Astrocyte (in vitro differentiated cells and primary cell): ENCODE measurements at regions not wholly inside any gene's neighbourhood (a gene's known extent, or its start where the extent isn't known, plus 50 kb on each side); places are given as distances from the start of the nearest gene placed in this dataset.

ENCODE experiments used
- DNase-seq: peaks from one replicate; pipeline ENCODE4 v3.0.0-alpha.2; 2010; ENCODE audit warnings: low read depth
- FAIRE-seq: peaks from 2 replicates; lab custom pipeline; 2011; peaks lifted over from hg19 to GRCh38; lab: Jason Lieb, UNC
- H2AFZ ChIP-seq: 2 replicates; pipeline ENCODE4 v1.6.0; 2012; ENCODE audit warnings: low read depth, low read length, inconsistent platforms
- H3K27ac ChIP-seq: 2 replicates; pipeline ENCODE4 v1.5.1; 2011; ENCODE audit warnings: low read depth, low read length, inconsistent platforms
- H3K27me3 ChIP-seq: 2 replicates; pipeline ENCODE4 v1.6.0; 2011; ENCODE audit warnings: low read length, inconsistent platforms; ENCODE audit not compliant: insufficient read depth
- H3K36me3 ChIP-seq: 2 replicates; pipeline ENCODE4 v1.5.1; 2011; ENCODE audit warnings: low read length, inconsistent platforms; ENCODE audit not compliant: insufficient read depth
- H3K4me1 ChIP-seq: 2 replicates; pipeline ENCODE4 v1.5.1; 2011; ENCODE audit warnings: low read length, inconsistent platforms; ENCODE audit not compliant: insufficient read depth
- H3K4me2 ChIP-seq: 2 replicates; pipeline ENCODE4 v1.6.0; 2012; ENCODE audit warnings: low read length, inconsistent platforms
- H3K4me3 ChIP-seq: 2 replicates; pipeline ENCODE4 v1.5.1; 2011; ENCODE audit warnings: low read depth, mild to moderate bottlenecking, low read length, inconsistent platforms; ENCODE audit not compliant: insufficient read depth
- H3K79me2 ChIP-seq: 2 replicates; pipeline ENCODE4 v1.6.0; 2012; ENCODE audit warnings: mild to moderate bottlenecking, low read length, inconsistent platforms; ENCODE audit not compliant: insufficient read depth
- H3K9ac ChIP-seq: 2 replicates; pipeline ENCODE4 v1.6.0; 2012; ENCODE audit warnings: mild to moderate bottlenecking, low read length, inconsistent platforms
- H3K9me3 ChIP-seq: 2 replicates; pipeline ENCODE4 v1.5.1; 2012; ENCODE audit warnings: low read depth, mild to moderate bottlenecking, low read length, inconsistent platforms; ENCODE audit not compliant: insufficient read depth
- H4K20me1 ChIP-seq: 2 replicates; pipeline ENCODE4 v1.6.0; 2012; ENCODE audit warnings: low read length, inconsistent platforms; ENCODE audit not compliant: insufficient read depth
- H3K27ac Mint-ChIP-seq: one replicate; pipeline ENCODE4 v1.8.0; 2021; ENCODE audit warnings: mild to moderate bottlenecking, mixed read lengths; ENCODE audit not compliant: unreplicated experiment
- H3K27me3 Mint-ChIP-seq: one replicate; pipeline ENCODE4 v1.8.0; 2021; ENCODE audit warnings: low read depth, mixed read lengths; ENCODE audit not compliant: unreplicated experiment
- H3K36me3 Mint-ChIP-seq: one replicate; pipeline ENCODE4 v1.8.0; 2021; ENCODE audit warnings: low read depth, mixed read lengths; ENCODE audit not compliant: unreplicated experiment
- H3K4me1 Mint-ChIP-seq: one replicate; pipeline ENCODE4 v1.8.0; 2021; ENCODE audit warnings: low read depth, mixed read lengths; ENCODE audit not compliant: unreplicated experiment
- H3K4me3 Mint-ChIP-seq: one replicate; pipeline ENCODE4 v1.8.0; 2021; ENCODE audit warnings: mild to moderate bottlenecking, moderate library complexity, mixed read lengths; ENCODE audit not compliant: unreplicated experiment
- H3K9me3 Mint-ChIP-seq: one replicate; pipeline ENCODE4 v1.8.0; 2021; ENCODE audit warnings: mild to moderate bottlenecking, mixed read lengths; ENCODE audit not compliant: unreplicated experiment
- EZH2 ChIP-seq: IDR thresholded peaks from 2 replicates; pipeline ENCODE4 v1.6.1; 2012; ENCODE audit warnings: mild to moderate bottlenecking, low read length, inconsistent platforms; ENCODE audit not compliant: insufficient read depth
- TF ChIP-seq, protein P1 (sequence below): IDR thresholded peaks from 2 replicates; pipeline ENCODE4 v1.5.1; 2011; ENCODE audit warnings: low read depth, mild to moderate bottlenecking, inconsistent platforms, low read length, moderate library complexity; ENCODE audit not compliant: insufficient read depth

DNA sequence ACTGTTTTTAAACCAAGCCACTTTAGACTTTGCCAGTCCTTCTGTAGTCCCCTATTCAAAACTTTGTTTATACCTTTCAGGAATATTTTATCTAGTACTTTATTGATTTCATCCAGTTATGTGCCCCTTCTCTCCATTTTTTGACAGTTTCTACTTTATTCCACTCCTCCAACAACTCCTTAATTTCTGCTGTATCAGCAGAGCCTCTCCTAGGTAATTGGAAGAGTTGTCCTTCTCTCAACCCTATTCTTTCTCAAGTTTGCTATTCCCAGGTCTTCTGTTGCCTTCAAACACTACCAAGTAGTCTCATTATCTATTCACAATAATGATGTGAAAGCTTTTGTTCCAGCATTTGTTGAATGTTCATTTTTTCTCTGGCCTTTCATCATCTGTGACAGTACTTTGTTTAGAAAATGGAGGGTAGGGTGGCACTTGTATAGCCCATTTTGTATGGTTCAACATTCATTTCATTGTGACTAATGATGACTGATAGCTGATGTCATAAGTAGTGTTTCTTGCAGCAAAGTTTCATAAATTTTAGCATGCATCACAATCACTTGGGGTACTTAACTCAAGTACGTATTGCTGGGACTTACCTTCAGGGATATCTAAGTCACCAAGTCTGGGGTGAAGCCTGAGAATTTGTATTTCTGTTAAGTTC lies 204.4 kb upstream of the DMRT1 start:
- H3K9me3 Mint-ChIP-seq: peaks cover 4% of the 10 kb centered on the region
- H3K4me1 Mint-ChIP-seq: no peaks in the 10 kb centered on the region
- Histone ChIP-seq H2AFZ (no peak overlapping the region), H3K9me3 (no peaks in the 10 kb centered on the region), H3K36me3 (no peaks in the 10 kb centered on the region), H3K4me2 (no peak overlapping the region), H3K9ac (no peak overlapping the region), H3K27me3 (no peaks in the 10 kb centered on the region), H3K4me1 (no peaks in the 10 kb centered on the region), H3K4me3 (no peak overlapping the region), H4K20me1 (no peaks in the 10 kb centered on the region), H3K27ac (no peak overlapping the region), H3K79me2 (no peaks in the 10 kb centered on the region)
- peaks cover 4% of the 10 kb centered on the region for H3K36me3 Mint-ChIP-seq
- H3K27ac Mint-ChIP-seq: no peak overlapping the region
- TF ChIP-seq EZH2: no peak
- TF ChIP-seq, protein P1, sequence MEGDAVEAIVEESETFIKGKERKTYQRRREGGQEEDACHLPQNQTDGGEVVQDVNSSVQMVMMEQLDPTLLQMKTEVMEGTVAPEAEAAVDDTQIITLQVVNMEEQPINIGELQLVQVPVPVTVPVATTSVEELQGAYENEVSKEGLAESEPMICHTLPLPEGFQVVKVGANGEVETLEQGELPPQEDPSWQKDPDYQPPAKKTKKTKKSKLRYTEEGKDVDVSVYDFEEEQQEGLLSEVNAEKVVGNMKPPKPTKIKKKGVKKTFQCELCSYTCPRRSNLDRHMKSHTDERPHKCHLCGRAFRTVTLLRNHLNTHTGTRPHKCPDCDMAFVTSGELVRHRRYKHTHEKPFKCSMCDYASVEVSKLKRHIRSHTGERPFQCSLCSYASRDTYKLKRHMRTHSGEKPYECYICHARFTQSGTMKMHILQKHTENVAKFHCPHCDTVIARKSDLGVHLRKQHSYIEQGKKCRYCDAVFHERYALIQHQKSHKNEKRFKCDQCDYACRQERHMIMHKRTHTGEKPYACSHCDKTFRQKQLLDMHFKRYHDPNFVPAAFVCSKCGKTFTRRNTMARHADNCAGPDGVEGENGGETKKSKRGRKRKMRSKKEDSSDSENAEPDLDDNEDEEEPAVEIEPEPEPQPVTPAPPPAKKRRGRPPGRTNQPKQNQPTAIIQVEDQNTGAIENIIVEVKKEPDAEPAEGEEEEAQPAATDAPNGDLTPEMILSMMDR: no peak
- no peak for DNase-seq
- no peaks in the 10 kb centered on the region for H3K27me3 Mint-ChIP-seq
- FAIRE-seq: no peak
- no peak overlapping the region for H3K4me3 Mint-ChIP-seq

GRCh38 chr9:638152-638551 lies 203.3 kb upstream of the DMRT1 start:
- Mint-ChIP-seq H3K27me3 (no peaks in the 10 kb centered on the region), H3K27ac (no peak overlapping the region), H3K4me3 (no peak overlapping the region), H3K4me1 (no peaks in the 10 kb centered on the region), H3K36me3 (peaks cover 2% of the 10 kb centered on the region), H3K9me3 (peaks cover 4% of the 10 kb centered on the region)
- Histone ChIP-seq H3K4me1 (no peaks in the 10 kb centered on the region), H3K27me3 (no peaks in the 10 kb centered on the region), H3K4me3 (no peak overlapping the region), H3K79me2 (no peaks in the 10 kb centered on the region), H4K20me1 (no peaks in the 10 kb centered on the region), H3K4me2 (no peak overlapping the region), H2AFZ (no peak overlapping the region), H3K36me3 (no peaks in the 10 kb centered on the region), H3K27ac (no peak overlapping the region), H3K9me3 (no peaks in the 10 kb centered on the region), H3K9ac (no peak overlapping the region)
- TF ChIP-seq EZH2: no peak
- TF ChIP-seq, protein P1: no peak
- no peak for FAIRE-seq
- DNase-seq: no peak

GRCh38 chr9:642014-642413 lies 199.5 kb upstream of the DMRT1 start:
- Histone ChIP-seq H3K36me3 (no peaks in the 10 kb centered on the region), H3K79me2 (no peaks in the 10 kb centered on the region), H3K4me1 (no peaks in the 10 kb centered on the region), H3K9ac (no peak overlapping the region), H2AFZ (no peak overlapping the region), H3K27me3 (no peaks in the 10 kb centered on the region), H3K4me3 (no peak overlapping the region), H3K27ac (no peak overlapping the region), H3K9me3 (no peaks in the 10 kb centered on the region), H3K4me2 (no peak overlapping the region), H4K20me1 (no peaks in the 10 kb centered on the region)
- no peak overlapping the region for H3K4me3 Mint-ChIP-seq
- FAIRE-seq: no peak
- no peaks in the 10 kb centered on the region for H3K9me3 Mint-ChIP-seq
- DNase-seq: no peak
- TF ChIP-seq EZH2: no peak
- TF ChIP-seq, protein P1: no peak
- H3K36me3 Mint-ChIP-seq: no peaks in the 10 kb centered on the region
- H3K27me3 Mint-ChIP-seq: no peaks in the 10 kb centered on the region
- no peak overlapping the region for H3K27ac Mint-ChIP-seq
- no peaks in the 10 kb centered on the region for H3K4me1 Mint-ChIP-seq
